T-helper 1 cell treated with Interleukin-12 subunit alpha and Interleukin-12 subunit beta and Interleukin-4 antibody, amounts not matched to agents 30 μg/mL and 1 μg/mL, for 36 hours (primary cell): ENCODE measurements at regions not wholly inside any gene's neighbourhood (a gene's known extent, or its start where the extent isn't known, plus 50 kb on each side); places are given as distances from the start of the nearest gene placed in this dataset.
"Not testable (repeated sequence)": the region's sequence is repeated elsewhere in the genome, so short reads cannot be mapped to it uniquely, and the experiment has no call there.

Experiments used
- H3K27ac Mint-ChIP-seq: one replicate; pipeline ENCODE4 v1.8.0; 2021; ENCODE audit warnings: mild to moderate bottlenecking, mixed read lengths
- H3K27me3 Mint-ChIP-seq: one replicate; pipeline ENCODE4 v1.8.0; 2021; ENCODE audit warnings: low read depth, mixed read lengths
- H3K36me3 Mint-ChIP-seq: one replicate; pipeline ENCODE4 v1.8.0; 2021; ENCODE audit warnings: low read depth, mixed read lengths
- H3K4me1 Mint-ChIP-seq: one replicate; pipeline ENCODE4 v1.8.0; 2021; ENCODE audit warnings: low read depth, mixed read lengths
- H3K4me3 Mint-ChIP-seq: one replicate; pipeline ENCODE4 v1.8.0; 2021; ENCODE audit warnings: mild to moderate bottlenecking, moderate library complexity, mixed read lengths
- H3K9me3 Mint-ChIP-seq: one replicate; pipeline ENCODE4 v1.8.0; 2021; ENCODE audit warnings: mixed read lengths

DNA sequence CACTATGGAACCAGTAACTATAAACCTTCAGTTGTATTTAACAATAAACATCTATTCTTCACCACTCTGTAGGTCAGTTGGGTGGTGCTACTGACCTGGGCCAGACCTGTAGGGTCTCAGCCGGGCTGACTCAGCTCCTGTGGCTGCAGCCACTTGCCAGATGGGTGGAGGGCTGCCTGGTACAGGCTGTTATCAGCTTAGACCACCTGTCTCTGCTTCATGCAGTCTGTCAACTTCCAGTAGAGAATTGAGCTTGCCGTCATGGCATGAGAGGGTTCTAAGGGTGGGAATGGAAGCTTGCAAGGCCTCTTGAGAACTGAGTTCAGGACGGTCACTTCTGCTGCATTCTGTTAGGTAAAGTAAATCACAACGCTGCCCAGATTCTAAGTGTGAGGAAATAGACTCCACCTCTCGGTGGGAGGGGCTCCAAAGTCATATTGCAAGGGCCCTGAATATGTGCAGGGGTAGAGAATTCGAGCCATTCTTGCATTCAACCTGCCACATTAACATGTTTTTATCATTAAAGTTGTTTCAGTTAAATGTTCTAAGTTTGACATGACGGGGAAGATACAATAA, 81.5 kb upstream of the PABPC3 start:
- H3K4me3 Mint-ChIP-seq, H3K9me3 Mint-ChIP-seq, H3K27ac Mint-ChIP-seq, H3K36me3 Mint-ChIP-seq: not testable (repeated sequence)
- Mint-ChIP-seq H3K4me1 (peaks cover 10% of the 10 kb centered on the region), H3K27me3 (peaks cover 40% of the 10 kb centered on the region)

DNA sequence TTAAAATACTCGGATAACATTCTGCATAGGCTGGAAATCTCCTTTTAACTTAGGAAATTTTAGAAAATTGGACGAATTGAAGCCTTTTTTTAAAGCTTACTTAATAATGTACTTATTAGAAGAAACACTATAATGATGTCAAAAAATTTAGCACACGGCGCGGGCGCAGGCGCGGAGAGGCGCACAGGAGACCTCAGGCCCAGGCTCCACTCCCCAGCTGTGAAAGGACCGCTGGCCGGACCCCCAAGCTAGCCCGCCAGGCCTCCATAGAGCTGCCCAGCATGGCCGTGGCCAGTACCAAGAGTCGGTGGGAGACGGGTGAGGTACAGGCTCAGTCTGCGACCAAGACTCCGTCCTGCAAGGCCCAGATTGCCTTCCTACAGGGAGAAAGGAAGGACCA, 78.8 kb upstream of the PABPC3 start:
- Mint-ChIP-seq H3K27me3 (peaks cover 52% of the 10 kb centered on the region), H3K4me1 (peaks cover 10% of the 10 kb centered on the region), H3K4me3 (peak overlapping the region; percentile 72)
- H3K36me3 Mint-ChIP-seq, H3K9me3 Mint-ChIP-seq, H3K27ac Mint-ChIP-seq: not testable (repeated sequence)

DNA sequence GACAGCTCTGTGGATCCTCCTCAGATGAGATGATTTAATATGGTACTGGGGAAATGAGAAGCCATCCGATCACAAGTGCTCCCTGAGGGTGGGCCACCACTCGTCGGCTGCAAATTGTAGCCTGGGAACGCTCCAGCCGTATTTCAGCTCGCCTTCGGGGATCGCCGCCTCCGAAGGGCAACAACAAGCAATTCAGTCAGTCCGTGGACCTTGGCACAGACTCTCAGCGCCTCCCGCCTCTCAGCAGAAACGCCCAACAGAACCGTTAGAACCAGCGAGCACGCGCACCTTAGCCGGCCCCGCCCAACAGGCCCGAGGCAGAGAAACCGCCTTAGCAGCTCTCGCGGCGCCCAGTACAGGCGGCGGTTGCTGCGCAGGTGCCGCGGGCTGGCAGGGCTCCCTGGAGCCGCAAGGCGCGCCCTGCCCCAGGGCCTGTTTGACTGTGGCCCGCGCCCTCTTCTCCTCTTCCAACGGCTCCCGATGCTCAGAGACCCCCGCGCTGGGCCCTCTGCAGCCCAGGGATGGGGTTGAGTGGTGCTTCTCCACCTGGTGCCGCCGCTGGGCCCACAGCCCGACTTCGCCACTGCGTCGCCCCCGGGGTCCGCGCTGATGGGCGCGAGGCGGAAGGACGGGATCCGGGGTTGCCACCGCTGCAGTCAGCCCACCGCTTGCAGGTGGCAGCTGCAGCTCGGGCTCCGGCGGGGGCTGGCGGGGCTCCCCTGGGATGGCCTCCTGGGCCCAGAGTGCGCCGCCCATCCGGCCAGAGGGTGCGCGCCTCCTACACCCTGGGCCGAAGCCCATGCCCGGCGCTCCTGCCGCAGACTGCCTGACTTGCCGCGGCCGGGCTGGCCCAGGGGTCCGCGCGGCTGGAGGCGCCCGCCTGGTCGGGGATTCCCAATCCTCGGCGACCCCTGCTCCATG, 77.9 kb upstream of the PABPC3 start:
- peaks cover 52% of the 10 kb centered on the region for H3K27me3 Mint-ChIP-seq
- not testable (repeated sequence) for H3K9me3 Mint-ChIP-seq

DNA sequence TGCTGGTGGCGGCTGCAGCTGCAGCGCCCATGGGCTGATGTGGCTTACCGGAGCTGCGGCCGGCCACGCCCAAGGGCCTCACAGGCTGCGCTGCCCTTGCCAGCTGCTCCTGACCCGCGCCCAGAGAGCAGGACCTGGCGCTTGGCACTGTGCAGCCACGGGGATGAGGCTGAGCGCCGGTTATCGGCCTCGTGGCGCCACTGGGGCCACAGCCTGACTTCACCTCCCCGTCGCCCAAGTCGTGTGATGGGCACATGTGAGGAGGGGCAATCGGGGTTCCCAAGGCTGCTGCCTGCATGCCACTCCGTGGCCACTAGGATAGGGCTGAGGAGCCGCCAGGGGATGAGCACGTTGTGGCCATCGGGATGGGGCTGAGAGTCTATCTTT, 77.2 kb upstream of the PABPC3 start:
- H3K36me3 Mint-ChIP-seq = no peaks in the 10 kb centered on the region
- H3K27me3 Mint-ChIP-seq = peaks cover 54% of the 10 kb centered on the region
- H3K27ac Mint-ChIP-seq = no peak overlapping the region
- no peaks in the 10 kb centered on the region for H3K9me3 Mint-ChIP-seq
- H3K4me1 Mint-ChIP-seq = peaks cover 10% of the 10 kb centered on the region
- peak overlapping the region; percentile 25 for H3K4me3 Mint-ChIP-seq

More for the DNA sequence above, 77.9 kb upstream of the PABPC3 start:
- H3K4me1 Mint-ChIP-seq = peaks cover 10% of the 10 kb centered on the region
- H3K36me3 Mint-ChIP-seq = not testable (repeated sequence)
- peak overlapping the region; percentile 43 for H3K27ac Mint-ChIP-seq
- H3K4me3 Mint-ChIP-seq = peak overlapping the region; percentile 72

DNA sequence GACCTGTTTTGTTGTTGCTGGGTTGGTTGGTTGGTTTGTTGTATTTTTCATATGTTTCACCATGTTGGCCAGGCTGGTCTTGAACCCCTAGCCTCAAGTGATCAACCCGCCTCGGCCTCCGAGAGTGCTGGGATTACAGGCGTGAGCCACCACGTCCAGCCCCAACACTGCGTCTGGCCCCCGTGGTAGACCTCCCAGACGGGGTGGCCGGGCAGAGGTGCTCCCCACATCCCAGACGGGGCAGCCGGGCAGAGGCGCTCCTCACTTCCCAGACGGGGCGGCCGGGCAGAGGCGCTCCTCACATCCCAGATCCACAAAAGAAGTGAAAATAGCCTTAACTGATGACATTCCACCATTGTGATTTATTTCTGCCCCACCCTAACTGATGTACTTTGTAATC, 76.2 kb upstream of the PABPC3 start:
- not testable (repeated sequence) for H3K9me3 Mint-ChIP-seq, H3K27ac Mint-ChIP-seq
- peaks cover 10% of the 10 kb centered on the region for H3K4me1 Mint-ChIP-seq

DNA sequence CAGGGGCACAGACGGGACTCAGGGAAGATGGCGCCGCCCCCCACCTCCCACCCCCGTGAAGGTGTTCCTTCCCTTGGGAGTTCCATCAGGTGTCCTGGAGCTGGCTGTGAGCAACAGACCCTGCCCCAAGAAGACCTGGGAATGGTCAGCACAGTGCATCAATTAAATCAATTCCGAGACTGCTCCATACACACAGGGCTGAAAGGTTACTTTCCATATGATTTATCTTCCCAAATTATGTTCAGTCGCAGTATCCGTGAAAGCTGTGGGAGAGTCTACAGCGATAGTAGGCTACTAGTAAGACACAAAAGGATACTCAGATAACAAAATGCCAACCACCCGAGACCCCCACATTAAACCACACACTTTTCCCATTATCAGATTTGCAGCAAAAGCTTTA, 71.8 kb upstream of the PABPC3 start:
- Mint-ChIP-seq H3K4me1 (no peaks in the 10 kb centered on the region), H3K9me3 (no peaks in the 10 kb centered on the region), H3K4me3 (no peak overlapping the region), H3K27ac (no peak overlapping the region), H3K36me3 (no peaks in the 10 kb centered on the region), H3K27me3 (peaks cover 56% of the 10 kb centered on the region)

More for the DNA sequence above, 76.2 kb upstream of the PABPC3 start:
- H3K4me3 Mint-ChIP-seq, H3K36me3 Mint-ChIP-seq: not testable (repeated sequence)
- peaks cover 53% of the 10 kb centered on the region for H3K27me3 Mint-ChIP-seq

DNA sequence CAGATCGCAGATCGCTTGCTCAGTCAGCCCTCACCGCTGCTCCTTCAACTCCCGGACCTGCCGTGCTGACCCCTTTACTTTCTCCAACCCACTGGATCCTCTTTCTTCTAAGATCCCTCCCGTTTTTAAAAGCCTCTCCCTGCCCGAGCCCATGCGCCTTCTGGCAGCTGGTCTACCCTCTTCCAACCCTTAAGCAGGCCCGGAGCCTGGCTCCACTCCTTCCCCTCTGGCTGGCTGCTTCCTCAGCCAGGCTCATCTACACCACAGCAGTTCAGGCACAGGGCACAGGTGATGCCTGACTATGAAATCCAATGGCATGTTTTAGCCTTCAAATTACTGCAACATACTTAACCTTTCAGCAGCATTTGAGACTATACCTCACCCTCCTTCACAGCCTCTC, 63.8 kb upstream of the PABPC3 start:
- Mint-ChIP-seq H3K27me3 (peaks cover 34% of the 10 kb centered on the region), H3K36me3 (no peaks in the 10 kb centered on the region), H3K27ac (no peak overlapping the region)

DNA sequence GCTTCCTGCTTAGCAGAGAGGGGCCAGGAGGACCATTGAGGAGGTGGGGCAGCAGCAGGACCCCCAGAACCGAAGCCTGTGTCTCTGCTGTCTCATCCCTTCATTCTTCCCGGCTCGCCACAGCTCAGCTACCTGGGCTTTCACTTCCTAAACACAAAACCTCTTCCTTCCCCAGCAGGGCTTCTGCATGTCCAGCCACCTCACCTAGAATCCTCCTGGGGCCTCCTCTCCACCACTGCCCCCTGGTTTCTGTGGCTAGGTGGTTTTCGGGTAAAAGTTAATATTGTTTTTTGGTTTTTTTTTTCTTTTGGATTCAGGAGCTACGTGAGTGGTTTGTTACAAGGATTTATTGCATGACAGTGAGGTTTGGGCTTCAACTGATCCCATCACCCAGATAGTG, 61.8 kb upstream of the PABPC3 start:
- H3K36me3 Mint-ChIP-seq = no peaks in the 10 kb centered on the region
- H3K27me3 Mint-ChIP-seq = peaks cover 39% of the 10 kb centered on the region

More for the DNA sequence above, 63.8 kb upstream of the PABPC3 start:
- Mint-ChIP-seq H3K4me1 (no peaks in the 10 kb centered on the region), H3K4me3 (no peak overlapping the region), H3K9me3 (no peaks in the 10 kb centered on the region)

DNA sequence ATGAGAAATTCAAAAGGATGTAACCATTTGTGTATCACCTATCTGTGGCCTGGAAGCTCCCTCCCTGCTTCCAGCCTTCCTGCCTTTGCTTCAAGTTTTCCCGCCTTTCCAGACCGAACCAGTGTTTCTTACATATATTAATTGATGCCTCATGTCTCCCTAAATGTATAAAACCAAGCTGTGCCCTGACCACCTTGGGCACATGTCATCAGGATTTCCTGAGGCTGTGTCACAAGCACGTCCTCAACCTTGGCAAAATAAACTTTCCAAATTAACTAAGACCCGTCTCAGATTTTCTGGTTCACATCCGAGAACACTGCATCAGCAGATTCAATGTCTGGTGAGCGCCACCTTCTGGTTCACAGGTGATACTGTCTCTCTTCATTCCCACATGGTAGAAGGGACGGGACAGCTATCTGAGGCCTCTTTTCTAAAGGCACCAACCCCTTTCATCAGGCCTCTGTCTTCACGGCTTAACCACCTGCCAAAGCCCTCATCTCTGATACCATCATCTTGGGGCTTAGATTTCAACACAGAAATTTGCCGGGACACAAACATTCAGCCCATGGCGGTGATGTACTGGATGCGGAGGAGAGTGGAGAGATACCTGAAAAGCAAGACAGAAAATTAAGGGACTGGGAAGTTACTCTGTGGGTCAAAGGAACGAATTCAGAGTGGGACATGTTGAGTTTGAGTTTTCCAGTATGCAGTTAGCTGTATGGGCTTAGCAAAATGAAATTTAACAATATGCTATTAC, 58.7 kb upstream of the PABPC3 start:
- no peaks in the 10 kb centered on the region for H3K36me3 Mint-ChIP-seq
- H3K4me3 Mint-ChIP-seq = no peak overlapping the region
- no peaks in the 10 kb centered on the region for H3K4me1 Mint-ChIP-seq
- H3K9me3 Mint-ChIP-seq = no peaks in the 10 kb centered on the region
- H3K27ac Mint-ChIP-seq = no peak overlapping the region
- H3K27me3 Mint-ChIP-seq = peaks cover 51% of the 10 kb centered on the region

More for the DNA sequence above, 61.8 kb upstream of the PABPC3 start:
- no peaks in the 10 kb centered on the region for H3K4me1 Mint-ChIP-seq
- H3K27ac Mint-ChIP-seq = no peak overlapping the region
- no peaks in the 10 kb centered on the region for H3K9me3 Mint-ChIP-seq
- H3K4me3 Mint-ChIP-seq = no peak overlapping the region

DNA sequence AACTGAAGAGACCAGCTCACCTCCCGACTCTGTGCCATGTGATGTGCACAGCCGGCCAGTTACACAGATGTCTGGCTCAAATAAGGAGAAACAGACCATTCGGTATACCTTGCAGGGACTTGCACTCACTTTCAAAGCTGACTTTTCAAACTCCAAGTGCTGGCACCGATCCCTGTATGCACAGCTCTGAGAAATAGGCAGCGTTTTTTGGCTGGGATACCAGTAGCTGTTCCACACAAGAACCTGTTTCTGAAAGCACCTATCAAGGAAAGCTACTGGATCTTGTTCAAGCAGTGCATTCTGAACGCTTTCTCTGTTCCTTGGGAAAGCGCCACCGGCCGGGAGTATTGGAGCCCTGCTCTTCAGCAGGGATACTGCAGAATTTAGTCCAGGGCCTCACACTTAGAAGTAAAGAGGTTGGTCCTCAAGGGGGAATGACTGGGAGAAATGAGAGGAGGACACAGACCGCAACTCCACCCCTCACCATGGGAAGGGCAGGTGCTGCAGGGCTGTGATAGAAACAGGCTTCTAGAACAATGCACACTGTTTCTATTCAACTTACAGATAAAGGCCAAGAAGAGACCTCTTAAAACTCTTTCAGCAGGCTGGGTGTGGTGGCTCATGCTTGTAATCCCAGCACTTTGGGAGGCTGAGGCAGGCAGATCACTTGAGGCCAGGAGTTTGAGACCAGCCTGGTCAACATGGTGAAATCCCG, 53.6 kb upstream of the PABPC3 start:
- Mint-ChIP-seq H3K27me3 (peaks cover 66% of the 10 kb centered on the region), H3K36me3 (no peaks in the 10 kb centered on the region), H3K27ac (no peak overlapping the region), H3K4me3 (no peak overlapping the region), H3K9me3 (no peaks in the 10 kb centered on the region), H3K4me1 (no peaks in the 10 kb centered on the region)

DNA sequence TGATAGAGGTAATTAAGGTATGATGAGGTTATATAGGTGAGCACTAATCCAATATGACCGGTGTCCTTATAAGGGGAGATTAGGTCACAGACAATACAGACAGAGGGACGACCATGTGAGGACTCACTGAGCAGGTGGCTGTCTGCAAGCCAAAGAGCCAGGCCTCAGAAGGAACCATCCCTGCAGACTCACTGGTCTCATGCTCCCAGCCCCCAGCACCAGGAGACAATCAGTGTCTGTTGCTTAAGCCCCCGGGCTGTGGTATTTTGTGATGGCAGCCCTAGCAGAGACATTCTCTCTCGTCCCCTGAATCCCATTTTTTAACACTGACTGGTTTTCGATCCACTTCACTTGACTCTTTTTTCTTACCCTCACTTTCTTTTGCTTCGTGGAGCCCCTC, 51.9 kb upstream of the PABPC3 start:
- Mint-ChIP-seq H3K27me3 (peaks cover 74% of the 10 kb centered on the region), H3K27ac (no peak overlapping the region), H3K4me3 (no peak overlapping the region), H3K4me1 (peaks cover 3% of the 10 kb centered on the region), H3K36me3 (no peaks in the 10 kb centered on the region), H3K9me3 (no peaks in the 10 kb centered on the region)
